Chondrocyte (in vitro differentiated cells): ENCODE measurements at regions not wholly inside any gene's neighbourhood (a gene's known extent, or its start where the extent isn't known, plus 50 kb on each side); places are given as distances from the start of the nearest gene placed in this dataset.

Experiments
- DNase-seq: peaks from one replicate; pipeline ENCODE4 v3.0.0; 2021; ENCODE audit warnings: mixed read lengths, low spot score
- H3K27ac Mint-ChIP-seq: one replicate; pipeline ENCODE4 v1.8.0; 2021; ENCODE audit warnings: mild to moderate bottlenecking, moderate library complexity, mixed read lengths; ENCODE audit not compliant: unreplicated experiment
- H3K27me3 Mint-ChIP-seq: 2 replicates; pipeline ENCODE4 v1.8.0; 2021; ENCODE audit warnings: low read depth, mixed read lengths
- H3K36me3 Mint-ChIP-seq: 2 replicates; pipeline ENCODE4 v1.8.0; 2021; ENCODE audit warnings: low read depth, mixed read lengths
- H3K4me1 Mint-ChIP-seq: 2 replicates; pipeline ENCODE4 v1.8.0; 2021; ENCODE audit warnings: low read depth, mild to moderate bottlenecking, mixed read lengths
- H3K4me3 Mint-ChIP-seq: one replicate; pipeline ENCODE4 v1.8.0; 2021; ENCODE audit warnings: mild to moderate bottlenecking, moderate library complexity, mixed read lengths; ENCODE audit not compliant: unreplicated experiment
- H3K9me3 Mint-ChIP-seq: 2 replicates; pipeline ENCODE4 v1.8.0; 2021; ENCODE audit warnings: low read depth, mixed read lengths
- CTCF ChIP-seq: fragments of 200-600 bp; sonication (generic); IDR thresholded peaks from 2 replicates; pipeline ENCODE4 v1.5.0; 2021; ENCODE audit warnings: antibody characterized with exemption, mild to moderate bottlenecking, moderate library complexity

GRCh38 chr16:26791169-26791568, 275.6 kb upstream of the C16orf82 start:
- Mint-ChIP-seq H3K36me3 (no peaks in the 10 kb centered on the region), H3K27ac (no peak overlapping the region), H3K4me1 (no peaks in the 10 kb centered on the region), H3K9me3 (no peaks in the 10 kb centered on the region), H3K27me3 (peaks cover 2% of the 10 kb centered on the region), H3K4me3 (no peak overlapping the region)
- TF ChIP-seq CTCF = no peak
- no peak for DNase-seq

- Mint-ChIP-seq H3K9me3 (no peaks in the 10 kb centered on the region), H3K27me3 (peaks cover 2% of the 10 kb centered on the region), H3K4me3 (no peak overlapping the region), H3K4me1 (no peaks in the 10 kb centered on the region), H3K27ac (no peak overlapping the region), H3K36me3 (no peaks in the 10 kb centered on the region)
- TF ChIP-seq CTCF = no peak
- no peak for DNase-seq
Observed at GRCh38 chr16:26795184-26795583, 271.5 kb upstream of the C16orf82 start.

GRCh38 chr16:26801628-26802027, 265.1 kb upstream of the C16orf82 start:
- H3K4me1 Mint-ChIP-seq = no peaks in the 10 kb centered on the region
- no peak overlapping the region for H3K4me3 Mint-ChIP-seq
- H3K27me3 Mint-ChIP-seq = no peaks in the 10 kb centered on the region
- no peak for TF ChIP-seq CTCF
- H3K9me3 Mint-ChIP-seq = no peaks in the 10 kb centered on the region
- H3K27ac Mint-ChIP-seq = no peak overlapping the region
- no peaks in the 10 kb centered on the region for H3K36me3 Mint-ChIP-seq
- DNase-seq = no peak

GRCh38 chr16:26802440-26802839, 264.3 kb upstream of the C16orf82 start:
- H3K27me3 Mint-ChIP-seq = no peaks in the 10 kb centered on the region
- TF ChIP-seq CTCF = no peak
- no peaks in the 10 kb centered on the region for H3K9me3 Mint-ChIP-seq
- H3K27ac Mint-ChIP-seq = no peak overlapping the region
- DNase-seq = no peak
- no peaks in the 10 kb centered on the region for H3K36me3 Mint-ChIP-seq
- no peaks in the 10 kb centered on the region for H3K4me1 Mint-ChIP-seq
- H3K4me3 Mint-ChIP-seq = no peak overlapping the region

GRCh38 chr16:26802965-26803364, 263.8 kb upstream of the C16orf82 start:
- no peaks in the 10 kb centered on the region for H3K4me1 Mint-ChIP-seq
- no peaks in the 10 kb centered on the region for H3K36me3 Mint-ChIP-seq
- TF ChIP-seq CTCF = no peak
- no peaks in the 10 kb centered on the region for H3K27me3 Mint-ChIP-seq
- H3K4me3 Mint-ChIP-seq = no peak overlapping the region
- no peaks in the 10 kb centered on the region for H3K9me3 Mint-ChIP-seq
- DNase-seq = no peak
- no peak overlapping the region for H3K27ac Mint-ChIP-seq
